GM19240 (cell line): ENCODE measurements at regions not wholly inside any gene's neighbourhood (a gene's known extent, or its start where the extent isn't known, plus 50 kb on each side); places are given as distances from the start of the nearest gene placed in this dataset.
A peak's percentile ranks its signal among the peaks of the same experiment; 100 is the strongest.

ENCODE experiments used
- DNase-seq: peaks from one replicate; pipeline ENCODE4 v3.0.0; 2011; ENCODE audit warnings: low spot score; ENCODE audit not compliant: insufficient read length

GRCh38 chr6:111985202-111985731, 68.6 kb upstream of the CCN6 start:
- no peak for DNase-seq

- no peak for DNase-seq
These were observed 67.3 kb upstream of the CCN6 start for GRCh38 chr6:111986651-111987050.

GRCh38 chr6:111987295-111987694, 66.6 kb upstream of the CCN6 start:
- no peak for DNase-seq

GRCh38 chr6:111988926-111989325, 65.0 kb upstream of the CCN6 start:
- DNase-seq, result no peak

- no peak for DNase-seq
These were observed 64.2 kb upstream of the CCN6 start for GRCh38 chr6:111989743-111990142.

- no peak for DNase-seq
These were observed 63.7 kb upstream of the CCN6 start for GRCh38 chr6:111990214-111990613.

GRCh38 chr6:111992851-111993250, 61.1 kb upstream of the CCN6 start:
- no peak for DNase-seq

GRCh38 chr6:111993342-111993741, 60.6 kb upstream of the CCN6 start:
- DNase-seq, result no peak

- no peak for DNase-seq
These were observed 59.1 kb upstream of the CCN6 start for GRCh38 chr6:111994791-111995190.

- DNase-seq, result no peak
These were observed 58.5 kb upstream of the CCN6 start for GRCh38 chr6:111995404-111995803.

GRCh38 chr6:111996144-111996865, 57.6 kb upstream of the CCN6 start:
- DNase-seq, result no peak

- DNase-seq, result peak; percentile 43
These were observed 56.6 kb upstream of the CCN6 start for GRCh38 chr6:111997078-111997852.

GRCh38 chr6:111997853-111998208, 56.1 kb upstream of the CCN6 start:
- DNase-seq, result no peak

- DNase-seq, result no peak
These were observed 51.6 kb upstream of the CCN6 start for GRCh38 chr6:112002307-112002706.
